Lower lobe of right lung (tissue), 2 donors: ENCODE measurements at regions not wholly inside any gene's neighbourhood (a gene's known extent, or its start where the extent isn't known, plus 50 kb on each side); places are given as distances from the start of the nearest gene placed in this dataset.

Experiments
- ATAC-seq, 2 donors: fragments of 200-7000 bp; cut with Tn5 transposase; one replicate each; pipeline ENCODE4 v1.9.1; 2020 to 2022; ENCODE audit warnings: mild to moderate bottlenecking in 2 of 2, moderate library complexity in 2 of 2
- DNase-seq: peaks from one replicate; pipeline ENCODE4 v3.0.0-alpha.2; 2020
- H3K27ac ChIP-seq: fragments of 200-600 bp; one replicate; pipeline ENCODE4 v1.8.0; 2022
- H3K27me3 ChIP-seq: fragments of 200-600 bp; one replicate; pipeline ENCODE4 v1.8.0; 2022; ENCODE audit warnings: low read depth
- H3K36me3 ChIP-seq: fragments of 200-600 bp; one replicate; pipeline ENCODE4 v1.8.0; 2022; ENCODE audit warnings: mild to moderate bottlenecking
- H3K4me1 ChIP-seq: fragments of 200-600 bp; one replicate; pipeline ENCODE4 v1.8.0; 2022
- H3K4me3 ChIP-seq: fragments of 200-600 bp; one replicate; pipeline ENCODE4 v1.8.0; 2022; ENCODE audit warnings: mild to moderate bottlenecking
- H3K9me3 ChIP-seq: fragments of 200-600 bp; one replicate; pipeline ENCODE4 v1.8.0; 2022
- CTCF ChIP-seq: fragments of 200-600 bp; IDR thresholded peaks from one replicate; pipeline ENCODE4 v1.8.0; 2022; ENCODE audit warnings: antibody characterized with exemption, mild to moderate bottlenecking
- intact Hi-C: fragments of 100-400 bp; cut with DNase I; formaldehyde crosslinking; loops from one replicate; pipeline ENCODE4 v1.11.0; 2022
- donor health status: DM: no; HTN: yes; CAD: no; lungs with severe emphysema.

GRCh38 chr11:27928809-27929208 lies 179.1 kb downstream of the KIF18A start:
- Histone ChIP-seq H3K27ac (no peak overlapping the region), H3K4me1 (no peaks in the 10 kb centered on the region), H3K9me3 (peaks cover 3% of the 10 kb centered on the region), H3K36me3 (no peaks in the 10 kb centered on the region), H3K27me3 (no peaks in the 10 kb centered on the region), H3K4me3 (no peak overlapping the region)
- DNase-seq: no peak
- intact Hi-C loops: no loop called here
- ATAC-seq: no peak
- no peak for TF ChIP-seq CTCF

- H3K27ac ChIP-seq: no peak overlapping the region
- peaks cover 3% of the 10 kb centered on the region for H3K9me3 ChIP-seq
- ATAC-seq (no peak), DNase-seq (no peak)
- no peak overlapping the region for H3K4me3 ChIP-seq
- H3K36me3 ChIP-seq: no peaks in the 10 kb centered on the region
- TF ChIP-seq CTCF: no peak
- H3K27me3 ChIP-seq: no peaks in the 10 kb centered on the region
- no peaks in the 10 kb centered on the region for H3K4me1 ChIP-seq
- intact Hi-C loops: no loop called here
These were observed 180.9 kb downstream of the KIF18A start for GRCh38 chr11:27926981-27927481.

GRCh38 chr11:27926486-27926885 lies 181.5 kb downstream of the KIF18A start:
- Histone ChIP-seq H3K36me3 (no peaks in the 10 kb centered on the region), H3K27ac (no peak overlapping the region), H3K27me3 (no peaks in the 10 kb centered on the region), H3K9me3 (peaks cover 3% of the 10 kb centered on the region), H3K4me3 (no peak overlapping the region), H3K4me1 (no peaks in the 10 kb centered on the region)
- ATAC-seq: no peak
- DNase-seq: no peak
- intact Hi-C loops: no loop called here
- no peak for TF ChIP-seq CTCF

- Histone ChIP-seq H3K27ac (no peak overlapping the region), H3K4me3 (no peak overlapping the region), H3K27me3 (no peaks in the 10 kb centered on the region), H3K36me3 (no peaks in the 10 kb centered on the region), H3K9me3 (peaks cover 3% of the 10 kb centered on the region), H3K4me1 (no peaks in the 10 kb centered on the region)
- no peak for DNase-seq
- intact Hi-C loops: no loop called here
- no peak for ATAC-seq
- TF ChIP-seq CTCF: no peak
These were observed 186.5 kb downstream of the KIF18A start for GRCh38 chr11:27921472-27921871.

GRCh38 chr11:27916541-27917100 lies 191.3 kb downstream of the KIF18A start:
- Histone ChIP-seq H3K4me3 (no peak overlapping the region), H3K27me3 (no peaks in the 10 kb centered on the region), H3K36me3 (no peaks in the 10 kb centered on the region), H3K27ac (no peak overlapping the region), H3K9me3 (no peaks in the 10 kb centered on the region), H3K4me1 (no peaks in the 10 kb centered on the region)
- ATAC-seq: no peak
- TF ChIP-seq CTCF: no peak
- DNase-seq: no peak
- intact Hi-C loops: no loop called here

- no peaks in the 10 kb centered on the region for H3K27me3 ChIP-seq
- H3K4me3 ChIP-seq: no peak overlapping the region
- no peak overlapping the region for H3K27ac ChIP-seq
- intact Hi-C loops: no loop called here
- TF ChIP-seq CTCF: no peak
- H3K9me3 ChIP-seq: no peaks in the 10 kb centered on the region
- ATAC-seq (no peak), DNase-seq (no peak)
- H3K4me1 ChIP-seq: no peaks in the 10 kb centered on the region
- H3K36me3 ChIP-seq: no peaks in the 10 kb centered on the region
These were observed 193.9 kb downstream of the KIF18A start for GRCh38 chr11:27914080-27914479.
